K562 (cell line): ENCODE measurements at regions not wholly inside any gene's neighbourhood (a gene's known extent, or its start where the extent isn't known, plus 50 kb on each side); places are given as distances from the start of the nearest gene placed in this dataset.

Source experiments
- ATAC-seq: fragments of 200-7000 bp; cut with Tn5 transposase; 3 replicates; pipeline ENCODE4 v1.9.1; 2020; ENCODE audit warnings: moderate library complexity
- BruUV-seq: library from RNA; stranded (reverse); fragments of 400-500 nt; replicated peaks from 2 replicates; lab custom pipeline; 2021; lab: Mats Ljungman, UMichigan
- CTCF ChIA-PET: fragments of 300-600 bp; formaldehyde crosslinking; extraction: SDS; loops from one replicate; lab custom pipeline; 2021; ENCODE audit warnings: low intra/inter-chr PET ratio; lab: Yijun Ruan, JAX
- POLR2A ChIA-PET: fragments of 300-600, 350-650 bp; sonication (Branson Sonifier 250); formaldehyde crosslinking; extraction: SDS; loops from one replicate; lab custom pipeline; 2021; ENCODE audit warnings: antibody characterized with exemption, inconsistent platforms; lab: Yijun Ruan, JAX
- DNase-seq, 4 experiments: peaks; one replicate each; pipeline versions ENCODE4 v3.0.0 to v3.0.0-alpha.2; 2011 to 2018; ENCODE audit warnings: low spot score in 3 of 4, mixed read lengths in 3 of 4; ENCODE audit errors: extremely low read depth in 1 of 4
- FAIRE-seq: peaks from 2 replicates; lab custom pipeline; 2011; peaks lifted over from hg19 to GRCh38; lab: Jason Lieb, UNC
- H2AFZ ChIP-seq: 2 replicates; pipeline ENCODE4 v1.6.0; 2011; ENCODE audit warnings: low read depth, low read length, control low read depth, inconsistent platforms
- H3K27ac ChIP-seq: fragments of 200-600 bp; 3 replicates; pipeline ENCODE4 v1.8.0; 2011; ENCODE audit warnings: low read depth, mild to moderate bottlenecking, control low read depth, inconsistent platforms, low read length, moderate library complexity, mixed read lengths; ENCODE audit errors: extremely low read depth
- H3K27me3 ChIP-seq, 2 experiments: fragments of 300-600 bp in 1 of 2; 2 replicates in 1 of 2; 3 replicates in 1 of 2; pipeline versions ENCODE4 v1.6.0 to v1.8.0; 2011; ENCODE audit warnings: inconsistent platforms in 2 of 2, low read length in 2 of 2, mild to moderate bottlenecking in 1 of 2, mixed read lengths in 1 of 2, moderate library complexity in 1 of 2; ENCODE audit not compliant: control insufficient read depth in 2 of 2, insufficient read depth in 2 of 2
- H3K36me3 ChIP-seq: fragments of 300-600 bp; 3 replicates; pipeline ENCODE4 v1.8.0; 2011; ENCODE audit warnings: mild to moderate bottlenecking, low read length, inconsistent platforms; ENCODE audit not compliant: control insufficient read depth, insufficient read depth
- H3K4me1 ChIP-seq, 2 experiments: fragments of 200-600 bp in 1 of 2; replicated peaks in 1 of 2; 2 replicates in 1 of 2; 3 replicates in 1 of 2; pipeline versions ENCODE4 v1.5.1 to v1.8.0; 2011; ENCODE audit warnings: inconsistent platforms in 2 of 2, low read length in 2 of 2, mild to moderate bottlenecking in 1 of 2, mixed read lengths in 1 of 2, moderate library complexity in 1 of 2; ENCODE audit not compliant: control insufficient read depth in 2 of 2, insufficient read depth in 2 of 2
- H3K4me2 ChIP-seq: 2 replicates; pipeline ENCODE4 v1.6.1; 2011; ENCODE audit warnings: low read length, control low read depth, inconsistent platforms, mixed read lengths; ENCODE audit not compliant: insufficient read depth
- H3K4me3 ChIP-seq: fragments of 200-600 bp; sonication (generic), shearing (Covaris generic); 2 replicates; pipeline ENCODE4 v1.5.1; 2016; ENCODE audit warnings: control low read depth, inconsistent platforms
- H3K79me2 ChIP-seq: fragments of 200-600 bp; 3 replicates; pipeline ENCODE4 v1.8.0; 2011; ENCODE audit warnings: low read length, inconsistent platforms; ENCODE audit not compliant: control insufficient read depth, insufficient read depth
- H3K9ac ChIP-seq, 2 experiments: 2 replicates each; pipeline versions ENCODE4 v1.6.0 to v1.6.1; 2011; ENCODE audit warnings: low read depth in 2 of 2, low read length in 2 of 2, control low read depth in 1 of 2, inconsistent platforms in 1 of 2, mild to moderate bottlenecking in 1 of 2, mixed read lengths in 1 of 2; ENCODE audit not compliant: insufficient read depth in 1 of 2
- H3K9me1 ChIP-seq: one replicate; pipeline ENCODE4 v1.6.0; 2011; ENCODE audit warnings: inconsistent platforms, mild to moderate bottlenecking, low read length, moderate library complexity; ENCODE audit not compliant: control insufficient read depth, insufficient read depth
- H3K9me3 ChIP-seq: replicated peaks from 2 replicates; pipeline ENCODE4 v1.5.1; 2011; ENCODE audit warnings: low read depth, low read length, inconsistent platforms; ENCODE audit not compliant: control insufficient read depth, insufficient read depth
- H4K20me1 ChIP-seq: replicated peaks from 2 replicates; pipeline ENCODE4 v1.6.1; 2011; ENCODE audit warnings: low read length, inconsistent platforms, mixed read lengths; ENCODE audit not compliant: control insufficient read depth, insufficient read depth
- CBFB ChIP-seq: sonication (generic); formaldehyde crosslinking; IDR thresholded peaks from 2 replicates; pipeline ENCODE4 v1.4.0; 2020; ENCODE audit warnings: mild to moderate bottlenecking, missing genetic modification reagents
- CBX5 ChIP-seq: IDR thresholded peaks from 2 replicates; pipeline ENCODE4 v1.6.1; 2014; ENCODE audit warnings: low read depth, borderline replicate concordance
- CCNT2 ChIP-seq: IDR thresholded peaks from 2 replicates; pipeline ENCODE4 v1.6.1; 2011; ENCODE audit warnings: borderline replicate concordance, low read depth, mild to moderate bottlenecking, moderate library complexity, mixed read lengths, low read length; ENCODE audit not compliant: insufficient read length; ENCODE audit errors: extremely low read depth
- CHD1 ChIP-seq: fragments of 200-600 bp; sonication (generic); IDR thresholded peaks from one replicate; pipeline ENCODE4 v1.6.1; 2012; ENCODE audit warnings: mild to moderate bottlenecking, moderate library complexity, low read length, inconsistent platforms
- CREBBP ChIP-seq: IDR thresholded peaks from one replicate; pipeline ENCODE4 v1.6.1; 2012; ENCODE audit warnings: low read depth, mild to moderate bottlenecking, control low read depth, inconsistent platforms, low read length
- EGR1 ChIP-seq: fragments of 450-650 bp; conservative IDR thresholded peaks from 2 replicates; pipeline ENCODE4 v1.6.1; 2017; ENCODE audit warnings: mild to moderate bottlenecking
- EP300 ChIP-seq: IDR thresholded peaks from 2 replicates; pipeline ENCODE4 v1.6.1; 2012; ENCODE audit warnings: low read length, improper control_type of control experiment
- FOS ChIP-seq: IDR thresholded peaks from 3 replicates; pipeline ENCODE4 v1.6.1; 2011; ENCODE audit not compliant: insufficient read length; ENCODE audit errors: extremely low read depth
- GABPB1 ChIP-seq: sonication (generic); formaldehyde crosslinking; IDR thresholded peaks from 2 replicates; pipeline ENCODE4 v1.8.0; 2022; ENCODE audit warnings: mild to moderate bottlenecking, missing genetic modification reagents
- HDAC8 ChIP-seq: fragments of 450-650 bp; IDR thresholded peaks from 2 replicates; pipeline ENCODE4 v1.6.1; 2016; ENCODE audit warnings: mild to moderate bottlenecking, missing genetic modification characterization, moderate library complexity, missing compliant biosample characterization
- MAFF ChIP-seq: IDR thresholded peaks from 2 replicates; pipeline ENCODE4 v1.6.1; 2012; ENCODE audit warnings: low read length, improper control_type of control experiment
- MAFG ChIP-seq: fragments of 450-650 bp; conservative IDR thresholded peaks from 2 replicates; pipeline ENCODE4 v1.6.1; 2016; ENCODE audit warnings: missing genetic modification characterization, missing compliant biosample characterization
- NFXL1 ChIP-seq: fragments of 450-650 bp; formaldehyde crosslinking; IDR thresholded peaks from 2 replicates; pipeline ENCODE4 v1.4.0; 2021; ENCODE audit warnings: mild to moderate bottlenecking
- SMARCA4 ChIP-seq: fragments of 450-650 bp; IDR thresholded peaks from 2 replicates; pipeline ENCODE4 v1.6.1; 2016
- STAT5A ChIP-seq: IDR thresholded peaks from 2 replicates; pipeline ENCODE4 v1.6.1; 2012; ENCODE audit warnings: low read length, inconsistent platforms, borderline replicate concordance
- ZFPM2 ChIP-seq: fragments of 250-450 bp; sonication (Bioruptor Pico); IDR thresholded peaks from 2 replicates; pipeline ENCODE4 v1.5.1; 2022; ENCODE audit warnings: mild to moderate bottlenecking
- ZNF12 ChIP-seq: sonication (generic); formaldehyde crosslinking; IDR thresholded peaks from 2 replicates; pipeline ENCODE4 v1.4.0; 2020; ENCODE audit warnings: mild to moderate bottlenecking, missing genetic modification reagents
- ZNF280A ChIP-seq: fragments of 450-650 bp; IDR thresholded peaks from 2 replicates; pipeline ENCODE4 v1.6.1; 2018; ENCODE audit warnings: mild to moderate bottlenecking, low read depth; ENCODE audit not compliant: partially characterized antibody
- ZNF316 ChIP-seq: fragments of 450-650 bp; IDR thresholded peaks from 2 replicates; pipeline ENCODE4 v1.6.1; 2016
- ZSCAN29 ChIP-seq: fragments of 450-650 bp; IDR thresholded peaks from 2 replicates; pipeline ENCODE4 v1.6.1; 2017
- ZSCAN32 ChIP-seq: fragments of 450-650 bp; formaldehyde crosslinking; IDR thresholded peaks from 2 replicates; pipeline ENCODE4 v1.4.0; 2020; ENCODE audit warnings: mild to moderate bottlenecking, moderate library complexity
- WGBS: fragments of 100-300 bp; shearing (Covaris generic); methylation state at CpG from one replicate; pipeline ENCODE4 v1.1.6; 2016; ENCODE audit warnings: low coverage, mixed read lengths; ENCODE audit not compliant: insufficient coverage; ENCODE audit errors: missing lambda C conversion rate; 5-methylcytosine and 5-hydroxymethylcytosine counted together
- in situ Hi-C: fragments of 300-500 bp; cut with MboI; formaldehyde crosslinking; loops from 4 replicates; pipeline ENCODE4 v1.15.0; 2018; ENCODE audit warnings: inconsistent platforms, mixed read lengths
- intact Hi-C: fragments of 100-400 bp; cut with micrococcal nuclease; formaldehyde crosslinking; loops from 2 replicates; pipeline ENCODE4 v1.14.2; 2022
- TF ChIP-seq, protein P1 (sequence below): sonication (generic); formaldehyde crosslinking; IDR thresholded peaks from 2 replicates; pipeline ENCODE4 v1.8.1; 2023; ENCODE audit warnings: mild to moderate bottlenecking, missing genetic modification reagents

DNA sequence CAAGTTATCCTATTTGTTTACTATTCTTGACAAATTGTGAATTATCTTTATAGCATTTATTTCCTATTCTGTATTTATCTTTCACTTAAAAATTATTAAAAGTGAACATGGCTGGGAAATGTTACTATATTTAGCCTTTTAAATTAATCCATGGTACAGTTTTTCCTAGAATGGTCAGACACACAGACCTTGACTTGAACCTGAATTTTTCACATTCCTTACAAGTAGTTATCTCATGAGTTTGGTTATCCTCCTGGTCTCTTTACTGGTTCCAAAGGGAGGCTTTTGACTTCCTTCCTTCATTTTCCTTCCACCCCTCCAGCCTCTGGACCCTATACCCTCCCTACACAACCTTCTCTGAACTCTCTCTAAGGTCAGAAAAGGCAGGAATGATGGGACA, 280.6 kb downstream of the SATB1 start (continued):
- no peak for TF ChIP-seq ZNF280A
- TF ChIP-seq CBX5, result no peak
- TF ChIP-seq ZSCAN32 (CRISPR knock-in tag), result no peak
- no peak for TF ChIP-seq ZNF12 (CRISPR knock-in tag)
- TF ChIP-seq NFXL1 (CRISPR knock-in tag), result no peak
- no peak for TF ChIP-seq GABPB1
- no peak for TF ChIP-seq EGR1
- no peak for TF ChIP-seq CHD1
- no peak for TF ChIP-seq CREBBP
- no peak for TF ChIP-seq STAT5A

GRCh38 chr3:18143258-18143780, 281.8 kb downstream of the SATB1 start:
- H3K9me3 ChIP-seq, result no peaks in the 10 kb centered on the region
- no peak overlapping the region for H2AFZ ChIP-seq
- no peak for DNase-seq
- TF ChIP-seq, protein P1, sequence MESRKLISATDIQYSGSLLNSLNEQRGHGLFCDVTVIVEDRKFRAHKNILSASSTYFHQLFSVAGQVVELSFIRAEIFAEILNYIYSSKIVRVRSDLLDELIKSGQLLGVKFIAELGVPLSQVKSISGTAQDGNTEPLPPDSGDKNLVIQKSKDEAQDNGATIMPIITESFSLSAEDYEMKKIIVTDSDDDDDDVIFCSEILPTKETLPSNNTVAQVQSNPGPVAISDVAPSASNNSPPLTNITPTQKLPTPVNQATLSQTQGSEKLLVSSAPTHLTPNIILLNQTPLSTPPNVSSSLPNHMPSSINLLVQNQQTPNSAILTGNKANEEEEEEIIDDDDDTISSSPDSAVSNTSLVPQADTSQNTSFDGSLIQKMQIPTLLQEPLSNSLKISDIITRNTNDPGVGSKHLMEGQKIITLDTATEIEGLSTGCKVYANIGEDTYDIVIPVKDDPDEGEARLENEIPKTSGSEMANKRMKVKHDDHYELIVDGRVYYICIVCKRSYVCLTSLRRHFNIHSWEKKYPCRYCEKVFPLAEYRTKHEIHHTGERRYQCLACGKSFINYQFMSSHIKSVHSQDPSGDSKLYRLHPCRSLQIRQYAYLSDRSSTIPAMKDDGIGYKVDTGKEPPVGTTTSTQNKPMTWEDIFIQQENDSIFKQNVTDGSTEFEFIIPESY (CRISPR knock-in tag), result no peak
- TF ChIP-seq CBFB, result no peak
- no peak for TF ChIP-seq FOS
- no peak for TF ChIP-seq CCNT2
- 0 out of 2 replicates have a peak, but pooled peaks have one; percentile 10 for TF ChIP-seq MAFG (tag)
- no peak for TF ChIP-seq ZSCAN29
- TF ChIP-seq SMARCA4, result no peak
- TF ChIP-seq ZNF316, result peak; percentile 46; the same call in 1 of the 2 replicates
- 0 out of 2 replicates have a peak, but pooled peaks have one; percentile 3 for TF ChIP-seq MAFF
- no peak for TF ChIP-seq EP300
- no peak for TF ChIP-seq HDAC8 (tag)
- TF ChIP-seq ZFPM2 (CRISPR knock-in tag), result no peak
- no peaks in the 10 kb centered on the region for H3K36me3 ChIP-seq
- no peak overlapping the region for H3K4me2 ChIP-seq
- H3K9ac ChIP-seq, result no peak overlapping the region
- BruUV-seq, result no TSS peak
- no peaks in the 10 kb centered on the region for H3K9me1 ChIP-seq
- ATAC-seq, result no peak
- no peaks in the 10 kb centered on the region for H4K20me1 ChIP-seq
- no peak overlapping the region for H3K27ac ChIP-seq
- CTCF ChIA-PET, result no interaction called here
- no peak for FAIRE-seq
- H3K4me1 ChIP-seq, result no peaks in the 10 kb centered on the region
- in situ Hi-C loops (no loop called here), intact Hi-C loops (no loop called here)
- H3K4me3 ChIP-seq, result no peak overlapping the region
- POLR2A ChIA-PET, result no interaction called here
- 0% methylated on average over 6 of the region's 6 CpGs for WGBS
- no peaks in the 10 kb centered on the region for H3K27me3 ChIP-seq
- H3K79me2 ChIP-seq, result no peaks in the 10 kb centered on the region
